A673 (cell line): ENCODE measurements at regions not wholly inside any gene's neighbourhood (a gene's known extent, or its start where the extent isn't known, plus 50 kb on each side); places are given as distances from the start of the nearest gene placed in this dataset.

ENCODE experiments used
- BruUV-seq: library from RNA; stranded (reverse); fragments of 400-500 nt; replicated peaks from 2 replicates; lab custom pipeline; 2021; lab: Mats Ljungman, UMichigan
- CTCF ChIA-PET: fragments of 300-600 bp; sonication (Branson Sonifier 250); formaldehyde crosslinking; loops from one replicate; lab custom pipeline; 2022; ENCODE audit warnings: antibody characterized with exemption; lab: Charles Lee
- POLR2A ChIA-PET: fragments of 300-600 bp; sonication (Branson Sonifier 250); formaldehyde crosslinking; loops from one replicate; lab custom pipeline; 2022; ENCODE audit warnings: antibody characterized with exemption; ENCODE audit not compliant: low non-redundant PET; lab: Charles Lee
- DNase-seq: peaks from one replicate; pipeline ENCODE4 v3.0.0-alpha.2; 2015; ENCODE audit warnings: low spot score
- H3K27ac ChIP-seq: fragments of 200-600 bp; sonication (generic); 2 replicates; pipeline ENCODE4 v1.5.1; 2016; ENCODE audit warnings: mixed run types, low read depth, mild to moderate bottlenecking, mixed read lengths, antibody characterized with exemption, low read length; ENCODE audit not compliant: poor library complexity, severe bottlenecking
- H3K27me3 ChIP-seq: fragments of 200-600 bp; sonication (generic); replicated peaks from 2 replicates; pipeline ENCODE4 v1.6.1; 2017; ENCODE audit warnings: mixed run types, low read depth, mild to moderate bottlenecking, mixed read lengths, antibody characterized with exemption, low read length; ENCODE audit not compliant: insufficient read depth, poor library complexity
- H3K36me3 ChIP-seq: fragments of 200-600 bp; sonication (generic); 2 replicates; pipeline ENCODE4 v1.6.1; 2016; ENCODE audit warnings: mixed run types, mild to moderate bottlenecking, mixed read lengths, antibody characterized with exemption, low read length; ENCODE audit not compliant: insufficient read depth, poor library complexity, severe bottlenecking
- H3K4me1 ChIP-seq: fragments of 200-600 bp; sonication (generic); 2 replicates; pipeline ENCODE4 v1.6.1; 2017; ENCODE audit warnings: mixed run types, mild to moderate bottlenecking, mixed read lengths, antibody characterized with exemption, low read length; ENCODE audit not compliant: insufficient read depth, poor library complexity, severe bottlenecking
- H3K4me3 ChIP-seq: fragments of 200-600 bp; sonication (generic); 2 replicates; pipeline ENCODE4 v1.5.1; 2016; ENCODE audit warnings: low read depth, mixed run types, mild to moderate bottlenecking, mixed read lengths, low read length; ENCODE audit not compliant: poor library complexity, severe bottlenecking
- H3K9me3 ChIP-seq: fragments of 200-600 bp; sonication (generic); 2 replicates; pipeline ENCODE4 v1.6.1; 2016; ENCODE audit warnings: mixed run types, low read depth, mild to moderate bottlenecking, mixed read lengths, antibody characterized with exemption, low read length; ENCODE audit not compliant: poor library complexity, severe bottlenecking
- EZH2 ChIP-seq: fragments of 200-600 bp; sonication (generic); IDR thresholded peaks from 2 replicates; pipeline ENCODE4 v1.6.1; 2017; ENCODE audit warnings: borderline replicate concordance, low read depth, mild to moderate bottlenecking, mixed read lengths, antibody characterized with exemption, low read length; ENCODE audit not compliant: poor library complexity, severe bottlenecking
- intact Hi-C: fragments of 100-400 bp; cut with micrococcal nuclease; formaldehyde crosslinking; loops from one replicate; pipeline ENCODE4 v1.10.0; 2022; ENCODE audit not compliant: unreplicated experiment
- TF ChIP-seq, protein P1 (sequence below): fragments of 300-800, 200-600 bp; sonication (generic); conservative IDR thresholded peaks from 2 replicates; pipeline ENCODE4 v1.5.1; 2017; ENCODE audit warnings: low read depth, mild to moderate bottlenecking, antibody characterized with exemption, low read length, moderate library complexity, mixed read lengths

DNA sequence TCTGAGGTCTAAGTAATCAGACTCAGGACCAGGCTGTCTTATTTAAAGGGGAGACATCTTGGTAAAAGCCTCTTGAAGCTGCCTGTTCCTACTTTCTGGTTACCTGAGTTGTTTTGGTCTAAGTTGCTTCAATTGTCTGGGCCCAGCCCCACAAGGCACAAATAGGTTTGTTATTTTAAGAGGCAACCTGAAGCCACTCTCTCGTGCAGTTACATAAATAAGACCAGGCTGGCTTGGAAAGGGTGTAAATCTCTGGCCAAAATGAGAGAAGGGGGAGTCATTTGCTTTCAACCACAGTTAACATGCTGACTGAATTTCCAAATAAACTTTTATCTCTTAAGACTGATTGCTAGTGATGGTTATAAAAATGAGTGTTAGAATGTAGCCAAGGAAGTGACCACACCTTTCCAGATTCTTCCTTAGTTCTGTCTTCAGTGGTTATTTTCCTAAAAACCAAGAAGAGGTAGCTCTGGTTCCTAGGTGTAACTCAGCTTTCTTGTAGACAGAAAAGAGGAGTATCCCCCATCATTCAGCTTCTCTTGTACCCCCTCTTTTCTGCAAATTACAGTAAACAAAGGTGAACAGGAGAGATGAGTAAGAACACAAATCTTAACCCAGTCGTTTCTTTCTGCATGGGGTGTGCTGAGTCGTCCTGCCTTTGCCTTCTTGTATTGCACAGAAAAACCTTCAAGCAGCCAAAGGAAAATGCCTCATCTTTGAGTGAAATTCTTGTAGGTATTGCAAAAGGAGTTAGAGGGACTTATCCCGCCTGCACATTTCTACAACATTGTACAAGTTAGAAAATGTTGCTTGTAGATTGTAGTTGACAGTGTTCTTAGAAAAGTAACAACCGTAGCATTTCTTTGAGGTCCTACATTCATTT is 161.5 kb upstream of the NT5C1B start:
- H3K4me3 ChIP-seq: no peak overlapping the region
- CTCF ChIA-PET: no interaction called here
- no peaks in the 10 kb centered on the region for H3K9me3 ChIP-seq
- POLR2A ChIA-PET: no interaction called here
- TF ChIP-seq, protein P1, sequence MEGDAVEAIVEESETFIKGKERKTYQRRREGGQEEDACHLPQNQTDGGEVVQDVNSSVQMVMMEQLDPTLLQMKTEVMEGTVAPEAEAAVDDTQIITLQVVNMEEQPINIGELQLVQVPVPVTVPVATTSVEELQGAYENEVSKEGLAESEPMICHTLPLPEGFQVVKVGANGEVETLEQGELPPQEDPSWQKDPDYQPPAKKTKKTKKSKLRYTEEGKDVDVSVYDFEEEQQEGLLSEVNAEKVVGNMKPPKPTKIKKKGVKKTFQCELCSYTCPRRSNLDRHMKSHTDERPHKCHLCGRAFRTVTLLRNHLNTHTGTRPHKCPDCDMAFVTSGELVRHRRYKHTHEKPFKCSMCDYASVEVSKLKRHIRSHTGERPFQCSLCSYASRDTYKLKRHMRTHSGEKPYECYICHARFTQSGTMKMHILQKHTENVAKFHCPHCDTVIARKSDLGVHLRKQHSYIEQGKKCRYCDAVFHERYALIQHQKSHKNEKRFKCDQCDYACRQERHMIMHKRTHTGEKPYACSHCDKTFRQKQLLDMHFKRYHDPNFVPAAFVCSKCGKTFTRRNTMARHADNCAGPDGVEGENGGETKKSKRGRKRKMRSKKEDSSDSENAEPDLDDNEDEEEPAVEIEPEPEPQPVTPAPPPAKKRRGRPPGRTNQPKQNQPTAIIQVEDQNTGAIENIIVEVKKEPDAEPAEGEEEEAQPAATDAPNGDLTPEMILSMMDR: no peak
- no peak for TF ChIP-seq EZH2
- no peak overlapping the region for H3K27ac ChIP-seq
- no peaks in the 10 kb centered on the region for H3K36me3 ChIP-seq
- DNase-seq: no peak
- intact Hi-C loops: loop anchor here (1.0 to 5.0 kb wide), 4 partner anchors 314 to 1111 kb away; no protein-coding TSS in a partner anchor
- H3K4me1 ChIP-seq: no peaks in the 10 kb centered on the region
- BruUV-seq: no TSS peak
- peaks cover 6% of the 10 kb centered on the region for H3K27me3 ChIP-seq

DNA sequence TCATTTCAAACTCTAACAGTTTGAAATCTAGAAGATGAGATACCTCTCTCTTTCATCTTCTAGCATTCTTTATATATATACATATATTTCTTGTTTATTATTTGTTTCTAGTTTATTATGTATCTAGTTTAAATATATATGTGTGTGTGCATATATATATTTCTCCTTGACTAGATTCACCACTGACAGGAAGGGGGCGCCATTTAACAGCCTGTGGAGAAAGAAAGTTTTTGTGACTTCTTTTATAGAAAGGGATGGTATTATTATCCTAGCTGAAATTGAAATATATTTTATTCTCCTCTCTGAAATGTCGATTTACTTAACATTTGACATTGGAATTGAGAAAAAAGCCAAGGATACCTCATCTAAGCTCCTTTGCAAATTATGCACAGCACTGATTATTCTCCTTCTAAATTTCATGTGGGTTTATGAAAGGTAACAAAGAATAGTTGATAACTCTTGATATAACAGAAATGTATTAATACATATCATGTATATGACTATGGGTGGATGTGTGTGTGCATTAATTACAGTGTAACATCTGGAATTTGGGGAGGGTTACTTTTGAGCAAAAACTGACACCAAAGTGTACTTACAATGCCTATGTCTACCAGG is 160.7 kb upstream of the NT5C1B start:
- no peak overlapping the region for H3K27ac ChIP-seq
- TF ChIP-seq EZH2: no peak
- TF ChIP-seq, protein P1: peak; percentile 88
- H3K9me3 ChIP-seq: no peaks in the 10 kb centered on the region
- H3K27me3 ChIP-seq: peaks cover 6% of the 10 kb centered on the region
- peak; percentile 65 for DNase-seq
- intact Hi-C loops: loop anchor here (1.0 to 5.0 kb wide), 4 partner anchors 313 to 1112 kb away; no protein-coding TSS in a partner anchor
- no TSS peak for BruUV-seq
- CTCF ChIA-PET: no interaction called here
- POLR2A ChIA-PET: no interaction called here
- no peak overlapping the region for H3K4me3 ChIP-seq
- H3K36me3 ChIP-seq: no peaks in the 10 kb centered on the region
- no peaks in the 10 kb centered on the region for H3K4me1 ChIP-seq

DNA sequence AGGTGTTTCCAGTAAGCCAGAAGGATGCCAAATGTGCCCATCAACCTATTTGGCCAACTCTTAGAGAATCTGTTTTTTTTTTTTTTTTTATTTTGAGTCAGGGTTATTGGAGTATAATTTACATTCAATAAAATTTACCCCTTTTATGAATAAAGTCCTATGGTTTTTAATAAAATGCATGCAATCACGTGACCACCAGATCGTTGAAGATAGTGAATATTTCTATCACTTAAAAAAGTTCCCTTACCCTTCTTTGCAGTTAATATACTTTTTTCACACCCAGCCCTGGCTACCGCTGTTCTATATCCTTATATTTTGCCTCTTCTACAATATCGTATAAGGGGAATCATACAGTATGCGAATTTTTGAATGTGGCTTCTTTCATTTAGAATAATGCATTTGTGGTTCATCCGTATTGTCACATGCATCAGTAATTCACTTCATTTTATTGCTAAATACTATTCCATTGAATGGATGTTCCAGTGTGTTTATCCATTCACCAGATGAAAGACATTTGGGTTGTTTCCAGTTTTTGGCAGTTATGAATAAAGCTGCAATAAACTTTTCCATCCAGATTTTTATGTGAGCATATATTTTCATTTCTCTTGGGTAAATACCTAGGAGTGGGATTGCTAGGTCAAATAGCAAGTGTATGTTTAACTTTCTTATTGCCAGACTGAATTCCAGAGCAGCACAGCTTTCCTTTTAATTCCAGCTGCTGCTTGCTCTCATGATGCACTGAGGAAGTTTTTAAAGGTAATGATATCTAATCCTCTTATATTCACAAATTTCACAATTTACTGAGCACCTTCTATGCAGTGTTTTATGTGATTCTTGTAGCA is 156.3 kb upstream of the NT5C1B start:
- no peaks in the 10 kb centered on the region for H3K4me1 ChIP-seq
- no peak for DNase-seq
- no TSS peak for BruUV-seq
- H3K27ac ChIP-seq: no peak overlapping the region
- TF ChIP-seq EZH2: no peak
- TF ChIP-seq, protein P1: no peak
- no peaks in the 10 kb centered on the region for H3K27me3 ChIP-seq
- ChIA-PET CTCF (interaction anchor here (0.6 kb wide), 1 partner anchor 371 kb away, joined by 3 read pairs; no protein-coding TSS in a partner anchor), POLR2A (no interaction called here)
- H3K9me3 ChIP-seq: no peaks in the 10 kb centered on the region
- intact Hi-C loops: no loop called here
- no peak overlapping the region for H3K4me3 ChIP-seq
- H3K36me3 ChIP-seq: no peaks in the 10 kb centered on the region
